ENCODE measurements at regions not wholly inside any gene's neighbourhood (a gene's known extent, or its start where the extent isn't known, plus 50 kb on each side); places are given as distances from the start of the nearest gene placed in this dataset.

DNA sequence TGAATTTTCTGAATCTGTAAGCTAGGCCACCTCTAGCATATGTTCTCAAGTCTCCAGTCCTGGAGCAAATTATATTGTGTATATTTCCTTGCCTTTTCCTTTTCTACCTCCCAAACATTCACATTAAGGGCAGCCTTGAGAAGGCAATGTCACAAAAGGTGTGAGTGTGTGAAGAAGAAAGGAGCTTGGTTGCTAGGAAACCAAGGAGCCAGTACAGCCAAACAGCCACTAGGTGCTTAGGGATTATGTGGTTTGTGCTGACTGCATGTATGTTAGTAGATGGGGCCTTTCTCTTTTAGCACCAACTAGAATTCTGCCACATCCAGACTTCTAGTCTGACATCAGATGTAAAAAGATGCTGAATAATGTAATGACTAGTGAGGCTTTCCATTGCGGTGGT lies 118.8 kb upstream of the DAZL start:
- TF ChIP-seq, protein P1, sequence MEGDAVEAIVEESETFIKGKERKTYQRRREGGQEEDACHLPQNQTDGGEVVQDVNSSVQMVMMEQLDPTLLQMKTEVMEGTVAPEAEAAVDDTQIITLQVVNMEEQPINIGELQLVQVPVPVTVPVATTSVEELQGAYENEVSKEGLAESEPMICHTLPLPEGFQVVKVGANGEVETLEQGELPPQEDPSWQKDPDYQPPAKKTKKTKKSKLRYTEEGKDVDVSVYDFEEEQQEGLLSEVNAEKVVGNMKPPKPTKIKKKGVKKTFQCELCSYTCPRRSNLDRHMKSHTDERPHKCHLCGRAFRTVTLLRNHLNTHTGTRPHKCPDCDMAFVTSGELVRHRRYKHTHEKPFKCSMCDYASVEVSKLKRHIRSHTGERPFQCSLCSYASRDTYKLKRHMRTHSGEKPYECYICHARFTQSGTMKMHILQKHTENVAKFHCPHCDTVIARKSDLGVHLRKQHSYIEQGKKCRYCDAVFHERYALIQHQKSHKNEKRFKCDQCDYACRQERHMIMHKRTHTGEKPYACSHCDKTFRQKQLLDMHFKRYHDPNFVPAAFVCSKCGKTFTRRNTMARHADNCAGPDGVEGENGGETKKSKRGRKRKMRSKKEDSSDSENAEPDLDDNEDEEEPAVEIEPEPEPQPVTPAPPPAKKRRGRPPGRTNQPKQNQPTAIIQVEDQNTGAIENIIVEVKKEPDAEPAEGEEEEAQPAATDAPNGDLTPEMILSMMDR (IDR thresholded peaks at IDR 0.05 in 4 of 5, conservative IDR thresholded peaks at IDR 0.05 in 1 of 5), result peak in 2 of 5 experiments; percentile 25 to 35
- no peak for TF ChIP-seq POLR2A (IDR thresholded peaks at IDR 0.05)
